PFSK-1 (cell line): ENCODE measurements at regions not wholly inside any gene's neighbourhood (a gene's known extent, or its start where the extent isn't known, plus 50 kb on each side); places are given as distances from the start of the nearest gene placed in this dataset.

Experiments used
- FOXP2 ChIP-seq: optimal IDR thresholded peaks from 2 replicates; pipeline ENCODE3; 2011; ENCODE audit warnings: borderline replicate concordance, control low read depth, inconsistent platforms; ENCODE audit not compliant: insufficient read depth; ENCODE audit errors: extremely low read length, extremely low read depth
- POLR2AphosphoS5 ChIP-seq: IDR thresholded peaks from 2 replicates; pipeline ENCODE4 v1.6.1; 2012; ENCODE audit warnings: low read depth, mild to moderate bottlenecking, control low read depth, low read length, moderate library complexity
- REST ChIP-seq, 2 experiments: IDR thresholded peaks; 2 replicates each; pipeline versions ENCODE4 v1.6.1 to v1.8.0; 2011 to 2012; ENCODE audit warnings: low read depth in 2 of 2, low read length in 2 of 2, control low read depth in 1 of 2, inconsistent platforms in 1 of 2, mild to moderate bottlenecking in 1 of 2, moderate library complexity in 1 of 2; ENCODE audit not compliant: insufficient read depth in 1 of 2
- SIN3A ChIP-seq: IDR thresholded peaks from 2 replicates; pipeline ENCODE4 v1.6.1; 2012; ENCODE audit warnings: mild to moderate bottlenecking, low read length, moderate library complexity, borderline replicate concordance; ENCODE audit not compliant: insufficient read depth
- TAF1 ChIP-seq: IDR thresholded peaks from 2 replicates; pipeline ENCODE4 v1.6.1; 2012; ENCODE audit warnings: low read length, control low read depth, borderline replicate concordance; ENCODE audit not compliant: insufficient read depth

GRCh38 chr9:78714576-78714975, 417.7 kb downstream of the PSAT1 start:
- TF ChIP-seq POLR2AphosphoS5: no peak
- no peak for TF ChIP-seq REST (IDR thresholded peaks at IDR 0.05; ENCODE audit: insufficient read depth in 1 of 2, low read depth in 2 of 2, low read length in 2 of 2)
- no peak for TF ChIP-seq SIN3A
- no peak for TF ChIP-seq TAF1
- TF ChIP-seq FOXP2: no peak
